Panc1 (cell line): ENCODE measurements at regions not wholly inside any gene's neighbourhood (a gene's known extent, or its start where the extent isn't known, plus 50 kb on each side); places are given as distances from the start of the nearest gene placed in this dataset.

ENCODE experiments used
- ATAC-seq: fragments of 200-7000 bp; cut with Tn5 transposase; 2 replicates; pipeline ENCODE4 v1.9.1; 2020; ENCODE audit warnings: mild to moderate bottlenecking, moderate library complexity
- BruUV-seq: library from RNA; stranded (reverse); fragments of 400-500 nt; replicated peaks from 2 replicates; lab custom pipeline; 2021; lab: Mats Ljungman, UMichigan
- CTCF ChIA-PET: fragments of 300-600 bp; sonication (Branson Sonifier 250); formaldehyde crosslinking; loops from one replicate; lab custom pipeline; 2022; ENCODE audit warnings: antibody characterized with exemption; lab: Charles Lee
- POLR2A ChIA-PET: fragments of 300-600 bp; sonication (Branson Sonifier 250); formaldehyde crosslinking; loops from one replicate; lab custom pipeline; 2022; ENCODE audit warnings: antibody characterized with exemption; lab: Charles Lee
- DNase-seq: peaks from one replicate; pipeline ENCODE4 v3.0.0-alpha.2; 2010; ENCODE audit warnings: low read depth, low spot score
- H3K27ac ChIP-seq: 2 replicates; pipeline ENCODE4 v1.5.1; 2011; ENCODE audit warnings: mild to moderate bottlenecking, low read length, inconsistent platforms
- H3K27me3 ChIP-seq: fragments of 200-500 bp; sonication (Bioruptor generic); 2 replicates; pipeline ENCODE4 v1.6.0; 2014; ENCODE audit warnings: low read length, inconsistent platforms; ENCODE audit not compliant: control insufficient read depth, insufficient read depth
- H3K36me3 ChIP-seq: fragments of 200-500 bp; sonication (Bioruptor generic); 2 replicates; pipeline ENCODE4 v1.5.1; 2014; ENCODE audit warnings: inconsistent platforms, mild to moderate bottlenecking, low read length, moderate library complexity; ENCODE audit not compliant: control insufficient read depth, insufficient read depth
- H3K4me1 ChIP-seq: 2 replicates; pipeline ENCODE4 v1.5.1; 2011; ENCODE audit warnings: inconsistent platforms, mild to moderate bottlenecking, low read length, moderate library complexity; ENCODE audit not compliant: control insufficient read depth, insufficient read depth
- H3K4me3 ChIP-seq, 2 experiments: 2 replicates each; pipeline ENCODE4 v1.5.1; 2011 to 2012; ENCODE audit warnings: low read depth in 2 of 2, low read length in 2 of 2, mild to moderate bottlenecking in 2 of 2, inconsistent platforms in 1 of 2, moderate library complexity in 1 of 2
- H3K9me3 ChIP-seq: fragments of 200-500 bp; sonication (Bioruptor generic); 2 replicates; pipeline ENCODE4 v1.5.1; 2014; ENCODE audit warnings: low read depth, mild to moderate bottlenecking, inconsistent platforms, low read length, moderate library complexity; ENCODE audit not compliant: control insufficient read depth, insufficient read depth
- CTCF ChIP-seq: fragments of 450-650 bp; IDR thresholded peaks from 2 replicates; pipeline ENCODE4 v1.5.1; 2017; ENCODE audit warnings: mild to moderate bottlenecking
- POLR2AphosphoS5 ChIP-seq: IDR thresholded peaks from 2 replicates; pipeline ENCODE4 v1.6.1; 2012; ENCODE audit warnings: mild to moderate bottlenecking, low read depth, low read length, moderate library complexity
- SIN3A ChIP-seq: IDR thresholded peaks from 2 replicates; pipeline ENCODE4 v1.6.1; 2012; ENCODE audit warnings: low read depth, mild to moderate bottlenecking, low read length, moderate library complexity, borderline replicate concordance; ENCODE audit not compliant: insufficient read depth
- TCF7L2 ChIP-seq: IDR thresholded peaks from 2 replicates; pipeline ENCODE4 v1.6.1; 2011; ENCODE audit warnings: mild to moderate bottlenecking, low read depth, low read length, inconsistent platforms
- in situ Hi-C: cut with HindIII; loops from 2 replicates; pipeline ENCODE4 v1.10.0; 2016; ENCODE audit warnings: low sequenced_read_pairs, low pct_unique_long_range_greater_than_20kb
- intact Hi-C: fragments of 100-400 bp; cut with micrococcal nuclease; formaldehyde crosslinking; loops from one replicate; pipeline ENCODE4 v1.10.0; 2022; ENCODE audit not compliant: unreplicated experiment
- TF ChIP-seq, protein P1 (sequence below), 2 experiments: IDR thresholded peaks; 2 replicates each; pipeline ENCODE4 v1.6.1; 2011 to 2012; ENCODE audit warnings: low read depth in 2 of 2, control low read depth in 1 of 2, low read length in 1 of 2, mild to moderate bottlenecking in 1 of 2, moderate library complexity in 1 of 2; ENCODE audit not compliant: insufficient read depth in 1 of 2

DNA sequence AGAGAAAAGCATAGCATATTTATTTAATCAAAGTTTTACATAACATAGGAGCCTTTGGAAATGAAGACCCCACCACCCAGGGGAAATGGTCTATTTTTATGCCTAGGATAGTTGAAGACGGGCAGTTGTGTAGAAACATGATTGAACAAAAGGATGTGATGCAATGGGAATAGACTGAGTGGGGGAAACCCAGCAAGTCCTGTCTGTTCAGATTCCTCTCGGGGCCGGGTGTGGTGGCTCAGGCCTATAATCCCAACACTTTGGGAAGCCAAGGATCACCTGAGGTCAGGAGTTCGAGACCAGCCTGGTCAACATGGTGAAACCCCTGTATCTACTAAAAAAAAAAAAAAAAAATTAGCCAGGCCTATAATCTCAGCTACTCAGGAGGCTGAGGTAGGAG lies 298.3 kb downstream of the MATN1 start:
- in situ Hi-C loops = no loop called here

GRCh38 chr1:30423570-30423969 lies 299.8 kb downstream of the MATN1 start:
- Histone ChIP-seq H3K27me3 (peaks cover 2% of the 10 kb centered on the region; the same call in 1 of the 2 replicates), H3K27ac (no peak overlapping the region), H3K4me3 (no peak overlapping the region), H3K9me3 (peaks cover 7% of the 10 kb centered on the region; the same call in 1 of the 2 replicates), H3K4me1 (no peaks in the 10 kb centered on the region), H3K36me3 (no peaks in the 10 kb centered on the region)
- POLR2A ChIA-PET = no interaction called here
- intact Hi-C loops = no loop called here
- BruUV-seq = no TSS peak
- no peak for TF ChIP-seq TCF7L2
- no peak for TF ChIP-seq CTCF
- TF ChIP-seq POLR2AphosphoS5 = no peak
- DNase-seq (no peak), ATAC-seq (no peak)
- CTCF ChIA-PET = no interaction called here
- in situ Hi-C loops = no loop called here

More for the DNA sequence above, 298.3 kb downstream of the MATN1 start:
- no peak overlapping the region for H3K4me3 ChIP-seq
- BruUV-seq = no TSS peak
- DNase-seq (no peak), ATAC-seq (no peak)
- no peaks in the 10 kb centered on the region for H3K36me3 ChIP-seq
- H3K27ac ChIP-seq = no peak overlapping the region
- H3K9me3 ChIP-seq = peaks cover 7% of the 10 kb centered on the region; the same call in 1 of the 2 replicates
- H3K4me1 ChIP-seq = no peaks in the 10 kb centered on the region
- H3K27me3 ChIP-seq = peaks cover 2% of the 10 kb centered on the region; the same call in 1 of the 2 replicates
- CTCF ChIA-PET = no interaction called here
- intact Hi-C loops = no loop called here
- POLR2A ChIA-PET = no interaction called here
- no peak for TF ChIP-seq TCF7L2
- TF ChIP-seq, protein P1, sequence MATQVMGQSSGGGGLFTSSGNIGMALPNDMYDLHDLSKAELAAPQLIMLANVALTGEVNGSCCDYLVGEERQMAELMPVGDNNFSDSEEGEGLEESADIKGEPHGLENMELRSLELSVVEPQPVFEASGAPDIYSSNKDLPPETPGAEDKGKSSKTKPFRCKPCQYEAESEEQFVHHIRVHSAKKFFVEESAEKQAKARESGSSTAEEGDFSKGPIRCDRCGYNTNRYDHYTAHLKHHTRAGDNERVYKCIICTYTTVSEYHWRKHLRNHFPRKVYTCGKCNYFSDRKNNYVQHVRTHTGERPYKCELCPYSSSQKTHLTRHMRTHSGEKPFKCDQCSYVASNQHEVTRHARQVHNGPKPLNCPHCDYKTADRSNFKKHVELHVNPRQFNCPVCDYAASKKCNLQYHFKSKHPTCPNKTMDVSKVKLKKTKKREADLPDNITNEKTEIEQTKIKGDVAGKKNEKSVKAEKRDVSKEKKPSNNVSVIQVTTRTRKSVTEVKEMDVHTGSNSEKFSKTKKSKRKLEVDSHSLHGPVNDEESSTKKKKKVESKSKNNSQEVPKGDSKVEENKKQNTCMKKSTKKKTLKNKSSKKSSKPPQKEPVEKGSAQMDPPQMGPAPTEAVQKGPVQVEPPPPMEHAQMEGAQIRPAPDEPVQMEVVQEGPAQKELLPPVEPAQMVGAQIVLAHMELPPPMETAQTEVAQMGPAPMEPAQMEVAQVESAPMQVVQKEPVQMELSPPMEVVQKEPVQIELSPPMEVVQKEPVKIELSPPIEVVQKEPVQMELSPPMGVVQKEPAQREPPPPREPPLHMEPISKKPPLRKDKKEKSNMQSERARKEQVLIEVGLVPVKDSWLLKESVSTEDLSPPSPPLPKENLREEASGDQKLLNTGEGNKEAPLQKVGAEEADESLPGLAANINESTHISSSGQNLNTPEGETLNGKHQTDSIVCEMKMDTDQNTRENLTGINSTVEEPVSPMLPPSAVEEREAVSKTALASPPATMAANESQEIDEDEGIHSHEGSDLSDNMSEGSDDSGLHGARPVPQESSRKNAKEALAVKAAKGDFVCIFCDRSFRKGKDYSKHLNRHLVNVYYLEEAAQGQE (IDR thresholded peaks at IDR 0.05; ENCODE audit: insufficient read depth in 1 of 2, low read depth in 2 of 2, low read length in 1 of 2) = no peak
- TF ChIP-seq SIN3A = no peak
- TF ChIP-seq POLR2AphosphoS5 = no peak
- no peak for TF ChIP-seq CTCF
